ENCODE measurements at regions not wholly inside any gene's neighbourhood (a gene's known extent, or its start where the extent isn't known, plus 50 kb on each side); places are given as distances from the start of the nearest gene placed in this dataset.

DNA sequence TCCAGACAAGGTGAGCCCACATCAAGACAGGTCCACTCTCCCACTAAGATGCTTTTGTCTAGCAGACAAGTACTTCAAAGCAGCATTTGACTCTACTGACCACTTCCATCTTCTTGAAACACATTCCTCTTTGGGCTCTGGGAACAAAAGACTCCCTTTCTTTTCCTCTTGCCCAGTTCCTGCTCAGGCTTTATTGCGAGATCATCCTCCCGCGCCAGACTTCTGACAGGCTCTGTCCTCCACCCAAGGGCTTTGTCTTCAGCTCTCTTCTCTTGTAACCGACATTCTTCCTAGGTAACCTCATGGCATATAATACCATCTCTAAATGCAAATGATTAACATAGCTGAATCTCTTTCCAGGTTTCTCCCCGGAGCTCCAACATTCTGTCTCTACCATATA is 85.8 kb downstream of the NUDT12 start:
- Histone ChIP-seq H2BK15ac (ENCODE audit: low read depth, low read length) (no peak overlapping the region), H3K9ac (ENCODE audit: low read depth, low read length) (no peak overlapping the region), H4K91ac (ENCODE audit: insufficient read depth, low read depth, low read length) (no peak overlapping the region), H3K4me1 (ENCODE audit: control insufficient read depth, insufficient read depth, low read length) (no peaks in the 10 kb centered on the region), H3K27ac (ENCODE audit: insufficient read depth, low read length) (no peak overlapping the region), H3K4ac (ENCODE audit: low read depth, low read length) (no peak overlapping the region), H2AFZ (replicated peaks; ENCODE audit: low read length, poor library complexity) (no peak overlapping the region), H3K79me1 (ENCODE audit: low read depth in 1 of 2, low read length in 2 of 2) (no peaks in the 10 kb centered on the region), H4K20me1 (ENCODE audit: insufficient read depth, low read length) (no peaks in the 10 kb centered on the region), H2BK20ac (ENCODE audit: low read depth, low read length) (no peak overlapping the region), H2AK5ac (ENCODE audit: low read depth, low read length) (no peak overlapping the region), H3K23ac (ENCODE audit: low read depth, low read length) (no peak overlapping the region), H3K4me2 (ENCODE audit: low read depth, low read length) (no peak overlapping the region), H2BK5ac (ENCODE audit: low read depth, low read length, poor library complexity, severe bottlenecking) (no peak overlapping the region), H4K5ac (ENCODE audit: low read depth, low read length) (no peak overlapping the region), H3K56ac (ENCODE audit: extremely low read depth, insufficient read depth, low read length) (no peak overlapping the region), H3K18ac (ENCODE audit: low read depth, low read length) (no peak overlapping the region), H3K36me3 (ENCODE audit: control insufficient read depth, insufficient read depth, low read length) (no peaks in the 10 kb centered on the region), H3K9me3 (ENCODE audit: control insufficient read depth, insufficient read depth, low read length) (no peaks in the 10 kb centered on the region), H3K4me3 (ENCODE audit: insufficient read depth, low read depth, low read length) (no peak overlapping the region), H3K14ac (replicated peaks; ENCODE audit: low read depth, low read length) (no peak overlapping the region), H2AK9ac (replicated peaks; ENCODE audit: low read depth, low read length, poor library complexity) (no peak overlapping the region), H2BK120ac (ENCODE audit: low read depth, low read length) (no peak overlapping the region), H3K27me3 (ENCODE audit: control insufficient read depth, insufficient read depth, low read length) (peaks cover 2% of the 10 kb centered on the region), H4K8ac (ENCODE audit: low read depth in 2 of 2, low read length in 2 of 2) (no peak overlapping the region), H3K9me1 (ENCODE audit: insufficient read depth, low read length) (no peaks in the 10 kb centered on the region)
- intact Hi-C loops (cut with micrococcal nuclease), result loop anchor here (5.0 to 10.0 kb wide), 2 partner anchors 325 to 942 kb away; no protein-coding TSS in a partner anchor
- TF ChIP-seq MXI1 (IDR thresholded peaks at IDR 0.05; ENCODE audit: borderline replicate concordance, low read depth, low read length), result no peak
- TF ChIP-seq, protein P1, sequence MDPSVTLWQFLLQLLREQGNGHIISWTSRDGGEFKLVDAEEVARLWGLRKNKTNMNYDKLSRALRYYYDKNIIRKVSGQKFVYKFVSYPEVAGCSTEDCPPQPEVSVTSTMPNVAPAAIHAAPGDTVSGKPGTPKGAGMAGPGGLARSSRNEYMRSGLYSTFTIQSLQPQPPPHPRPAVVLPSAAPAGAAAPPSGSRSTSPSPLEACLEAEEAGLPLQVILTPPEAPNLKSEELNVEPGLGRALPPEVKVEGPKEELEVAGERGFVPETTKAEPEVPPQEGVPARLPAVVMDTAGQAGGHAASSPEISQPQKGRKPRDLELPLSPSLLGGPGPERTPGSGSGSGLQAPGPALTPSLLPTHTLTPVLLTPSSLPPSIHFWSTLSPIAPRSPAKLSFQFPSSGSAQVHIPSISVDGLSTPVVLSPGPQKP (IDR thresholded peaks at IDR 0.05; ENCODE audit: borderline replicate concordance, low read depth, low read length), result no peak
- TF ChIP-seq RFX5 (IDR thresholded peaks at IDR 0.05; ENCODE audit: low read depth, low read length), result no peak
- TF ChIP-seq SMC3 (IDR thresholded peaks at IDR 0.05; ENCODE audit: low read depth, low read length), result no peak
- no peak for TF ChIP-seq CEBPB (IDR thresholded peaks at IDR 0.05; ENCODE audit: low read depth, low read length)
- TF ChIP-seq MAFK (IDR thresholded peaks at IDR 0.05; ENCODE audit: low read depth, low read length), result no peak
- no peak for TF ChIP-seq MAZ (IDR thresholded peaks at IDR 0.05; ENCODE audit: borderline replicate concordance, low read depth, low read length)
- no peak for TF ChIP-seq RCOR1 (IDR thresholded peaks at IDR 0.05; ENCODE audit: insufficient replicate concordance, low read length)
- no peak for TF ChIP-seq RAD21 (IDR thresholded peaks at IDR 0.05; ENCODE audit: low read length)
- TF ChIP-seq, protein P2, sequence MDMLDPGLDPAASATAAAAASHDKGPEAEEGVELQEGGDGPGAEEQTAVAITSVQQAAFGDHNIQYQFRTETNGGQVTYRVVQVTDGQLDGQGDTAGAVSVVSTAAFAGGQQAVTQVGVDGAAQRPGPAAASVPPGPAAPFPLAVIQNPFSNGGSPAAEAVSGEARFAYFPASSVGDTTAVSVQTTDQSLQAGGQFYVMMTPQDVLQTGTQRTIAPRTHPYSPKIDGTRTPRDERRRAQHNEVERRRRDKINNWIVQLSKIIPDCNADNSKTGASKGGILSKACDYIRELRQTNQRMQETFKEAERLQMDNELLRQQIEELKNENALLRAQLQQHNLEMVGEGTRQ (IDR thresholded peaks at IDR 0.05; ENCODE audit: low read depth, low read length), result no peak
- no peak for TF ChIP-seq NFE2L2 (IDR thresholded peaks at IDR 0.05; ENCODE audit: low read depth, low read length)
- TF ChIP-seq, protein P3, sequence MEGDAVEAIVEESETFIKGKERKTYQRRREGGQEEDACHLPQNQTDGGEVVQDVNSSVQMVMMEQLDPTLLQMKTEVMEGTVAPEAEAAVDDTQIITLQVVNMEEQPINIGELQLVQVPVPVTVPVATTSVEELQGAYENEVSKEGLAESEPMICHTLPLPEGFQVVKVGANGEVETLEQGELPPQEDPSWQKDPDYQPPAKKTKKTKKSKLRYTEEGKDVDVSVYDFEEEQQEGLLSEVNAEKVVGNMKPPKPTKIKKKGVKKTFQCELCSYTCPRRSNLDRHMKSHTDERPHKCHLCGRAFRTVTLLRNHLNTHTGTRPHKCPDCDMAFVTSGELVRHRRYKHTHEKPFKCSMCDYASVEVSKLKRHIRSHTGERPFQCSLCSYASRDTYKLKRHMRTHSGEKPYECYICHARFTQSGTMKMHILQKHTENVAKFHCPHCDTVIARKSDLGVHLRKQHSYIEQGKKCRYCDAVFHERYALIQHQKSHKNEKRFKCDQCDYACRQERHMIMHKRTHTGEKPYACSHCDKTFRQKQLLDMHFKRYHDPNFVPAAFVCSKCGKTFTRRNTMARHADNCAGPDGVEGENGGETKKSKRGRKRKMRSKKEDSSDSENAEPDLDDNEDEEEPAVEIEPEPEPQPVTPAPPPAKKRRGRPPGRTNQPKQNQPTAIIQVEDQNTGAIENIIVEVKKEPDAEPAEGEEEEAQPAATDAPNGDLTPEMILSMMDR (conservative IDR thresholded peaks at IDR 0.05; ENCODE audit: low read depth, low read length), result no peak
- no peak for TF ChIP-seq CHD1 (IDR thresholded peaks at IDR 0.05; ENCODE audit: low read depth, low read length)
- no peak for TF ChIP-seq POLR2A (IDR thresholded peaks at IDR 0.05; ENCODE audit: low read depth, low read length)
- TF ChIP-seq BHLHE40 (IDR thresholded peaks at IDR 0.05; ENCODE audit: low read depth, low read length), result no peak
- dilution Hi-C loops (cut with HindIII; ENCODE audit: low sequenced_read_pairs, unreplicated experiment), result no loop called here
- no TSS peak for BruUV-seq (replicated peaks)
- ATAC-seq (ENCODE audit: low read depth) (no peak), DNase-seq (no peak)
- ChIA-PET POLR2A (ENCODE audit: unreplicated experiment) (no interaction called here), CTCF (interaction anchor here (1.2 to 4.2 kb wide), 2 partner anchors 221 to 244 kb away, joined by 5 to 17 read pairs; no protein-coding TSS in a partner anchor)
- in situ Hi-C loops (cut with MboI; ENCODE audit: low sequenced_read_pairs), result loop anchor here (5.0 to 25.0 kb wide), 2 partner anchors 245 to 890 kb away; no protein-coding TSS in a partner anchor
- WGBS, 2 experiments (ENCODE audit: extremely low coverage in 2 of 2, insufficient read length in 1 of 2), result 93% methylated on average over 3 of the region's 5 CpGs; no CpG with 5 or more reads in 1 of the 2 experiments
